ENCODE measurements at regions not wholly inside any gene's neighbourhood (a gene's known extent, or its start where the extent isn't known, plus 50 kb on each side); places are given as distances from the start of the nearest gene placed in this dataset.
A peak's percentile ranks its signal among the peaks of the same experiment; 100 is the strongest.

- TF ChIP-seq POLR2A (IDR thresholded peaks at IDR 0.05; ENCODE audit: low read depth, low read length) = no peak
- DNase-seq (ENCODE audit: insufficient read length, low spot score) (peak; percentile 0), FAIRE-seq (no peak)
These were observed 1237.8 kb downstream of the NCAM2 start for GRCh38 chr21:22235866-22236590.

GRCh38 chr21:22244516-22244915 is 1246.3 kb downstream of the NCAM2 start:
- TF ChIP-seq POLR2A (IDR thresholded peaks at IDR 0.05; ENCODE audit: low read depth, low read length) = no peak
- DNase-seq (ENCODE audit: insufficient read length, low spot score) (no peak), FAIRE-seq (no peak)

GRCh38 chr21:22250355-22250754 is 1252.1 kb downstream of the NCAM2 start:
- TF ChIP-seq POLR2A (IDR thresholded peaks at IDR 0.05; ENCODE audit: low read depth, low read length) = no peak
- DNase-seq (ENCODE audit: insufficient read length, low spot score) = no peak
- no peak for FAIRE-seq

GRCh38 chr21:22253761-22254160 is 1255.6 kb downstream of the NCAM2 start:
- DNase-seq (ENCODE audit: insufficient read length, low spot score) (no peak), FAIRE-seq (no peak)
- no peak for TF ChIP-seq POLR2A (IDR thresholded peaks at IDR 0.05; ENCODE audit: low read depth, low read length)

GRCh38 chr21:22258821-22259220 is 1260.6 kb downstream of the NCAM2 start:
- DNase-seq (ENCODE audit: insufficient read length, low spot score) (no peak), FAIRE-seq (no peak)
- TF ChIP-seq POLR2A (IDR thresholded peaks at IDR 0.05; ENCODE audit: low read depth, low read length) = no peak

- DNase-seq (ENCODE audit: insufficient read length, low spot score) (no peak), FAIRE-seq (no peak)
- no peak for TF ChIP-seq POLR2A (IDR thresholded peaks at IDR 0.05; ENCODE audit: low read depth, low read length)
These were observed 1262.1 kb downstream of the NCAM2 start for GRCh38 chr21:22260274-22260673.

GRCh38 chr21:22263890-22264289 is 1265.7 kb downstream of the NCAM2 start:
- FAIRE-seq (no peak), DNase-seq (ENCODE audit: insufficient read length, low spot score) (no peak)
- TF ChIP-seq POLR2A (IDR thresholded peaks at IDR 0.05; ENCODE audit: low read depth, low read length) = no peak

- no peak for DNase-seq (ENCODE audit: insufficient read length, low spot score)
- no peak for FAIRE-seq
- no peak for TF ChIP-seq POLR2A (IDR thresholded peaks at IDR 0.05; ENCODE audit: low read depth, low read length)
These were observed 1279.1 kb downstream of the NCAM2 start for GRCh38 chr21:22277341-22277740.

GRCh38 chr21:22278366-22278765 is 1280.2 kb downstream of the NCAM2 start:
- no peak for FAIRE-seq
- TF ChIP-seq POLR2A (IDR thresholded peaks at IDR 0.05; ENCODE audit: low read depth, low read length) = no peak
- DNase-seq (ENCODE audit: insufficient read length, low spot score) = no peak

GRCh38 chr21:22280851-22281250 is 1282.6 kb downstream of the NCAM2 start:
- FAIRE-seq (no peak), DNase-seq (ENCODE audit: insufficient read length, low spot score) (no peak)
- no peak for TF ChIP-seq POLR2A (IDR thresholded peaks at IDR 0.05; ENCODE audit: low read depth, low read length)

- no peak for TF ChIP-seq POLR2A (IDR thresholded peaks at IDR 0.05; ENCODE audit: low read depth, low read length)
- no peak for DNase-seq (ENCODE audit: insufficient read length, low spot score)
- FAIRE-seq = no peak
These were observed 1290.8 kb downstream of the NCAM2 start for GRCh38 chr21:22288885-22289499.

GRCh38 chr21:22292144-22292543 is 1293.9 kb downstream of the NCAM2 start:
- TF ChIP-seq POLR2A (IDR thresholded peaks at IDR 0.05; ENCODE audit: low read depth, low read length) = no peak
- no peak for FAIRE-seq
- DNase-seq (ENCODE audit: insufficient read length, low spot score) = no peak

GRCh38 chr21:22297575-22297974 is 1299.4 kb downstream of the NCAM2 start:
- DNase-seq (ENCODE audit: insufficient read length, low spot score) = no peak
- FAIRE-seq = no peak
- no peak for TF ChIP-seq POLR2A (IDR thresholded peaks at IDR 0.05; ENCODE audit: low read depth, low read length)

GRCh38 chr21:22311741-22312462 is 1313.7 kb downstream of the NCAM2 start:
- FAIRE-seq (no peak), DNase-seq (ENCODE audit: insufficient read length, low spot score) (no peak)
- TF ChIP-seq POLR2A (IDR thresholded peaks at IDR 0.05; ENCODE audit: low read depth, low read length) = no peak

GRCh38 chr21:22314963-22315362 is 1316.8 kb downstream of the NCAM2 start:
- FAIRE-seq (no peak), DNase-seq (ENCODE audit: insufficient read length, low spot score) (no peak)
- TF ChIP-seq POLR2A (IDR thresholded peaks at IDR 0.05; ENCODE audit: low read depth, low read length) = no peak

Measured in H54 (cell line).